CD14-positive monocyte (primary cell): ENCODE measurements at regions not wholly inside any gene's neighbourhood (a gene's known extent, or its start where the extent isn't known, plus 50 kb on each side); places are given as distances from the start of the nearest gene placed in this dataset.

Source experiments
- DNase-seq, 3 donors: peaks; one replicate each; pipeline ENCODE4 v3.0.0-alpha.2; 2011 to 2022
- H2AFZ ChIP-seq: 2 replicates; pipeline ENCODE4 v1.6.0; 2012; ENCODE audit warnings: mild to moderate bottlenecking, low read depth, low read length, inconsistent platforms; ENCODE audit not compliant: insufficient read depth, poor library complexity, severe bottlenecking
- H3K27ac ChIP-seq, 2 donors: 1 replicate in 1 of 2; 2 replicates in 1 of 2; pipeline ENCODE4 v1.5.1; 2012 to 2013; ENCODE audit warnings: low read length in 2 of 2, control low read depth in 1 of 2, inconsistent platforms in 1 of 2, low read depth in 1 of 2, mild to moderate bottlenecking in 1 of 2
- H3K27me3 ChIP-seq, 2 donors: one replicate each; pipeline versions ENCODE4 v1.6.0 to v1.6.1; 2011 to 2013; ENCODE audit warnings: low read length in 2 of 2; ENCODE audit not compliant: control insufficient read depth in 2 of 2, insufficient read depth in 2 of 2
- H3K36me3 ChIP-seq, 2 donors: replicated peaks in 1 of 2; 1 replicate in 1 of 2; 2 replicates in 1 of 2; pipeline versions ENCODE4 v1.5.1 to v1.6.1; 2012 to 2013; ENCODE audit warnings: low read length in 2 of 2, control low read depth in 1 of 2, inconsistent platforms in 1 of 2, mild to moderate bottlenecking in 1 of 2; ENCODE audit not compliant: insufficient read depth in 2 of 2, control insufficient read depth in 1 of 2
- H3K4me1 ChIP-seq, 2 donors: 1 replicate in 1 of 2; 2 replicates in 1 of 2; pipeline versions ENCODE4 v1.5.1 to v1.6.1; 2012 to 2013; ENCODE audit warnings: low read length in 2 of 2, control low read depth in 1 of 2, inconsistent platforms in 1 of 2, mild to moderate bottlenecking in 1 of 2, moderate library complexity in 1 of 2; ENCODE audit not compliant: insufficient read depth in 2 of 2, control insufficient read depth in 1 of 2
- H3K4me2 ChIP-seq: replicated peaks from 2 replicates; pipeline ENCODE3; 2012; ENCODE audit warnings: low read length, moderate library complexity, mild to moderate bottlenecking; ENCODE audit not compliant: poor library complexity, severe bottlenecking; ENCODE audit errors: extremely low read depth
- H3K4me3 ChIP-seq, 3 experiments: fragments of 200-600 bp in 1 of 3; sonication (generic) in 1 of 3; replicated peaks in 1 of 3; 1 replicate in 2 of 3; 2 replicates in 1 of 3; pipeline ENCODE4 v1.5.1; 2011 to 2013; ENCODE audit warnings: low read length in 3 of 3, mild to moderate bottlenecking in 3 of 3, control low read depth in 2 of 3, low read depth in 2 of 3, inconsistent platforms in 1 of 3, moderate library complexity in 1 of 3
- H3K79me2 ChIP-seq: 2 replicates; pipeline ENCODE4 v1.6.0; 2012; ENCODE audit warnings: mild to moderate bottlenecking, control low read depth, inconsistent platforms, low read length, moderate library complexity; ENCODE audit not compliant: insufficient read depth
- H3K9ac ChIP-seq: 2 replicates; pipeline ENCODE4 v1.6.0; 2017; ENCODE audit warnings: low read length, mild to moderate bottlenecking; ENCODE audit not compliant: insufficient read depth, poor library complexity, severe bottlenecking
- H3K9me3 ChIP-seq, 2 donors: replicated peaks in 1 of 2; 1 replicate in 1 of 2; 2 replicates in 1 of 2; pipeline versions ENCODE4 v1.5.1 to v1.6.1; 2012 to 2013; ENCODE audit warnings: low read length in 2 of 2, control low read depth in 1 of 2; ENCODE audit not compliant: control insufficient read depth in 1 of 2, insufficient read depth in 1 of 2
- H4K20me1 ChIP-seq: 2 replicates; pipeline ENCODE4 v1.6.0; 2012; ENCODE audit warnings: mild to moderate bottlenecking, low read length, control low read depth, moderate library complexity; ENCODE audit not compliant: insufficient read depth
- H3K27ac Mint-ChIP-seq, 7 donors: one replicate each; pipeline ENCODE4 v1.8.0; 2020; ENCODE audit warnings: mild to moderate bottlenecking in 7 of 7, mixed read lengths in 7 of 7, moderate library complexity in 6 of 7, inconsistent platforms in 2 of 7
- H3K27me3 Mint-ChIP-seq, 3 donors: one replicate each; pipeline ENCODE4 v1.8.0; 2021 to 2022; ENCODE audit warnings: low read depth in 3 of 3, mild to moderate bottlenecking in 3 of 3, mixed read lengths in 3 of 3, moderate library complexity in 3 of 3, inconsistent platforms in 1 of 3
- H3K36me3 Mint-ChIP-seq, 2 donors: one replicate each; pipeline ENCODE4 v1.8.0; 2020; ENCODE audit warnings: mixed read lengths in 2 of 2, inconsistent platforms in 1 of 2, mild to moderate bottlenecking in 1 of 2
- H3K4me1 Mint-ChIP-seq: one replicate; pipeline ENCODE4 v1.8.0; 2020; ENCODE audit warnings: mild to moderate bottlenecking, mixed read lengths
- H3K4me3 Mint-ChIP-seq, 2 donors: one replicate each; pipeline ENCODE4 v1.8.0; 2020; ENCODE audit warnings: mild to moderate bottlenecking in 2 of 2, mixed read lengths in 2 of 2, moderate library complexity in 1 of 2
- H3K9me3 Mint-ChIP-seq, 7 donors: one replicate each; pipeline ENCODE4 v1.8.0; 2020 to 2022; ENCODE audit warnings: mixed read lengths in 7 of 7, mild to moderate bottlenecking in 6 of 7, moderate library complexity in 6 of 7, inconsistent platforms in 2 of 7
- CTCF ChIP-seq: fragments of 200-600 bp; IDR thresholded peaks from one replicate; pipeline ENCODE4 v1.8.0; 2022; ENCODE audit warnings: antibody characterized with exemption, mild to moderate bottlenecking
- WGBS: methylation state at CpG from one replicate; pipeline ENCODE4 v1.1.5; 2013; ENCODE audit warnings: missing lambda C conversion rate; ENCODE audit not compliant: insufficient coverage; 5-methylcytosine and 5-hydroxymethylcytosine counted together
- intact Hi-C, 2 donors: fragments of 100-400 bp; cut with micrococcal nuclease; formaldehyde crosslinking; loops; one replicate each; pipeline versions ENCODE4 v1.15.0 to v1.15.1; 2023

- no peak overlapping the region for H3K4me3 ChIP-seq
- H3K9ac ChIP-seq = no peak overlapping the region
- no peaks in the 10 kb centered on the region for H4K20me1 ChIP-seq
- intact Hi-C loops = loop anchor here (5.0 to 10.0 kb wide), 2 partner anchors 837 to 960 kb away; no protein-coding TSS in a partner anchor
- peaks cover 88 to 94% of the 10 kb centered on the region in 2 donors for H3K27me3 ChIP-seq
- H3K4me2 ChIP-seq = no peak overlapping the region
- H3K79me2 ChIP-seq = no peaks in the 10 kb centered on the region
- Mint-ChIP-seq H3K4me1 (peaks cover 20% of the 10 kb centered on the region), H3K27ac (no peak overlapping the region), H3K36me3 (peaks cover 4% of the 10 kb centered on the region in 2 donors), H3K9me3 (peaks cover 0 to 18% (median 3%) of the 10 kb centered on the region in 7 donors), H3K27me3 (peaks cover 5 to 16% (median 16%) of the 10 kb centered on the region in 3 donors), H3K4me3 (peak overlapping the region in 1 of 2 donors; percentile 69)
- no peak overlapping the region for H3K27ac ChIP-seq
- peaks cover 14 to 16% of the 10 kb centered on the region in 2 donors for H3K4me1 ChIP-seq
- WGBS = 6% methylated on average over 2 of the region's 11 CpGs
- DNase-seq = no peak
- H3K36me3 ChIP-seq = no peaks in the 10 kb centered on the region
- H3K9me3 ChIP-seq = peaks cover 2 to 60% of the 10 kb centered on the region in 2 donors
- H2AFZ ChIP-seq = no peak overlapping the region
- no peak for TF ChIP-seq CTCF
These were observed 126.4 kb upstream of the C11orf58 start for GRCh38 chr11:16611926-16612565.

GRCh38 chr11:16611401-16611921 is 127.0 kb upstream of the C11orf58 start:
- Mint-ChIP-seq H3K36me3 (peaks cover 6% of the 10 kb centered on the region in 2 donors), H3K27ac (no peak overlapping the region), H3K27me3 (peaks cover 8 to 13% (median 12%) of the 10 kb centered on the region in 3 donors), H3K4me3 (peak overlapping the region in 1 of 2 donors; percentile 69), H3K4me1 (peaks cover 24% of the 10 kb centered on the region), H3K9me3 (peaks cover 0 to 20% (median 7%) of the 10 kb centered on the region in 7 donors)
- no peak for TF ChIP-seq CTCF
- Histone ChIP-seq H4K20me1 (no peaks in the 10 kb centered on the region), H3K4me1 (peaks cover 18 to 22% of the 10 kb centered on the region in 2 donors), H3K9ac (no peak overlapping the region), H3K79me2 (no peaks in the 10 kb centered on the region), H3K27ac (no peak overlapping the region), H3K4me3 (no peak overlapping the region), H3K27me3 (peaks cover 93 to 97% of the 10 kb centered on the region in 2 donors), H3K4me2 (no peak overlapping the region), H2AFZ (no peak overlapping the region), H3K9me3 (peaks cover 2 to 60% of the 10 kb centered on the region in 2 donors), H3K36me3 (no peaks in the 10 kb centered on the region)
- WGBS = 0% methylated on average over 6 of the region's 14 CpGs
- DNase-seq = no peak
- intact Hi-C loops = loop anchor here (5.0 to 10.0 kb wide), 2 partner anchors 837 to 959 kb away; no protein-coding TSS in a partner anchor
